ENCODE measurements at regions not wholly inside any gene's neighbourhood (a gene's known extent, or its start where the extent isn't known, plus 50 kb on each side); places are given as distances from the start of the nearest gene placed in this dataset.

- no peak for ATAC-seq
- no peak for DNase-seq
- intact Hi-C loops (cut with micrococcal nuclease) = no loop called here
These were observed 701.6 kb upstream of the ZEB2 start for GRCh38 chr2:145221516-145221915.

GRCh38 chr2:145221032-145221431, 701.1 kb upstream of the ZEB2 start:
- ATAC-seq = no peak

GRCh38 chr2:145220496-145220895, 700.6 kb upstream of the ZEB2 start:
- intact Hi-C loops (cut with micrococcal nuclease) = no loop called here
- ATAC-seq (no peak), DNase-seq (no peak)

More at GRCh38 chr2:145221032-145221431, 701.1 kb upstream of the ZEB2 start:
- intact Hi-C loops (cut with micrococcal nuclease) = no loop called here
- no peak for DNase-seq

- DNase-seq (no peak), ATAC-seq (no peak)
- intact Hi-C loops (cut with micrococcal nuclease) = no loop called here
These were observed 688.0 kb upstream of the ZEB2 start for GRCh38 chr2:145207884-145208283.

- intact Hi-C loops (cut with micrococcal nuclease) = no loop called here
- DNase-seq = no peak
- ATAC-seq = no peak
These were observed 686.8 kb upstream of the ZEB2 start for GRCh38 chr2:145206496-145207281.

GRCh38 chr2:145203891-145204290, 684.0 kb upstream of the ZEB2 start:
- ATAC-seq = no peak
- intact Hi-C loops (cut with micrococcal nuclease) = no loop called here
- no peak for DNase-seq

- DNase-seq = no peak
- ATAC-seq = no peak
- intact Hi-C loops (cut with micrococcal nuclease) = no loop called here
These were observed 680.1 kb upstream of the ZEB2 start for GRCh38 chr2:145199827-145200706.

GRCh38 chr2:145199042-145199441, 679.1 kb upstream of the ZEB2 start:
- no peak for DNase-seq
- intact Hi-C loops (cut with micrococcal nuclease) = no loop called here
- ATAC-seq = peak; percentile 89

GRCh38 chr2:145198555-145198954, 678.6 kb upstream of the ZEB2 start:
- intact Hi-C loops (cut with micrococcal nuclease) = no loop called here
- no peak for ATAC-seq
- no peak for DNase-seq

- intact Hi-C loops (cut with micrococcal nuclease) = no loop called here
- ATAC-seq (no peak), DNase-seq (no peak)
These were observed 678.0 kb upstream of the ZEB2 start for GRCh38 chr2:145197944-145198343.

- no peak for ATAC-seq
- no peak for DNase-seq
These were observed 674.8 kb upstream of the ZEB2 start for GRCh38 chr2:145194673-145195072.

GRCh38 chr2:145190031-145190703, 670.2 kb upstream of the ZEB2 start:
- DNase-seq (no peak), ATAC-seq (no peak)
- intact Hi-C loops (cut with micrococcal nuclease) = no loop called here

More at GRCh38 chr2:145194673-145195072, 674.8 kb upstream of the ZEB2 start:
- intact Hi-C loops (cut with micrococcal nuclease) = no loop called here

- intact Hi-C loops (cut with micrococcal nuclease) = no loop called here
- peak; percentile 76 for ATAC-seq
- DNase-seq = peak; percentile 32
These were observed 666.4 kb upstream of the ZEB2 start for GRCh38 chr2:145186303-145186702.

GRCh38 chr2:145185696-145186095, 665.8 kb upstream of the ZEB2 start:
- intact Hi-C loops (cut with micrococcal nuclease) = no loop called here
- ATAC-seq (peak; percentile 50), DNase-seq (no peak)

- ATAC-seq = peak; percentile 78
- intact Hi-C loops (cut with micrococcal nuclease) = no loop called here
- no peak for DNase-seq
These were observed 665.1 kb upstream of the ZEB2 start for GRCh38 chr2:145184741-145185651.

GRCh38 chr2:145169285-145169684, 649.4 kb upstream of the ZEB2 start:
- intact Hi-C loops (cut with micrococcal nuclease) = no loop called here
- DNase-seq (no peak), ATAC-seq (no peak)

- no peak for ATAC-seq
- intact Hi-C loops (cut with micrococcal nuclease) = no loop called here
These were observed 648.2 kb upstream of the ZEB2 start for GRCh38 chr2:145168091-145168490.

GRCh38 chr2:145166731-145167302, 646.9 kb upstream of the ZEB2 start:
- intact Hi-C loops (cut with micrococcal nuclease) = no loop called here
- ATAC-seq = peak; percentile 14
- DNase-seq = no peak

More at GRCh38 chr2:145168091-145168490, 648.2 kb upstream of the ZEB2 start:
- DNase-seq = no peak

Measured in left ventricle myocardium superior (tissue), 1 donor.